ENCODE measurements at regions not wholly inside any gene's neighbourhood (a gene's known extent, or its start where the extent isn't known, plus 50 kb on each side); places are given as distances from the start of the nearest gene placed in this dataset.

DNA sequence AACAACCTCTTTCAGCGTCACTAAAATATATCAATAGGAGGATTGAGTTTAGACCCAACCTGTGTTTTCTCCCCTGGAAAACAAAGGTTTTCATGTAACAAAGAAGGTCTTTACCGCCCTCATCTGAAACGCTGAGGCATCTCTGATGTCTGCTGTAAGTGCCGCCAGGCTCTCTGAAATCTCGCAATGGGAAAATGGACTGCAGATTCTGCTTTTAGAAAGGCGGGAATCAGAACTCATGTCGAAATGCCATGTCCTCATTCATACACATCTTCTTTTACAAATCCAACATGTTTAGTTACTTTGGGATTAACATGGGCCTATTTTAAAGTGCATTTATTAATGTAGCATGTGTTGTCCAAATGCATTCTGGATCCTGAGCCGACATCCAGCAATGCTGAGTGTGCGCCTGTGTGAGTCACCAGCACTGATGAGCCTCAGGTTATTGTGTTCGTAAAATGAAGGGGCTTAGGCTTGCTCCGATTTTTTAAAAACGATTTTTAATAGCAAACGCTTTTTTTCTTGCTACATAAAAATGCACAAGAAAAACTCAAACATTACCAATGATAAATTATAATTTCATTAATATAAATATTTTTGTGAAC, 51.9 kb upstream of the PLEKHG4B start:
- DNase-seq (no peak), ATAC-seq (no peak)
- H3K4me3 Mint-ChIP-seq, result no peak overlapping the region
- H3K9me3 Mint-ChIP-seq, result peaks cover 0 to 2% (median 0%) of the 10 kb centered on the region in 9 donors
- POLR2A ChIA-PET, result no interaction called here
- no peaks in the 10 kb centered on the region for H3K4me1 Mint-ChIP-seq
- no peaks in the 10 kb centered on the region for H3K36me3 Mint-ChIP-seq
- no peak overlapping the region for H3K27ac Mint-ChIP-seq
- peaks cover 9 to 55% (median 32%) of the 10 kb centered on the region in 5 donors for H3K27me3 Mint-ChIP-seq

All from naive thymus-derived CD8-positive, alpha-beta T cell (primary cell).